Loucy (cell line): ENCODE measurements at regions not wholly inside any gene's neighbourhood (a gene's known extent, or its start where the extent isn't known, plus 50 kb on each side); places are given as distances from the start of the nearest gene placed in this dataset.

ENCODE experiments used
- H2AFZ ChIP-seq: fragments of 200-600 bp; sonication (generic); 2 replicates; pipeline ENCODE4 v1.6.0; 2016; ENCODE audit warnings: antibody characterized with exemption, mild to moderate bottlenecking, low read length, moderate library complexity
- H3F3A ChIP-seq: fragments of 200-600 bp; 2 replicates; pipeline ENCODE4 v1.6.0; 2016; ENCODE audit warnings: antibody characterized with exemption, low read depth, mild to moderate bottlenecking
- H3K27me3 ChIP-seq: fragments of 200-600 bp; sonication (generic); 2 replicates; pipeline ENCODE4 v1.6.1; 2014; ENCODE audit warnings: low read length, mild to moderate bottlenecking; ENCODE audit not compliant: insufficient read depth, poor library complexity, severe bottlenecking
- H3K36me3 ChIP-seq: fragments of 200-600 bp; sonication (generic); 2 replicates; pipeline ENCODE4 v1.6.1; 2016; ENCODE audit warnings: low read length; ENCODE audit not compliant: insufficient read depth
- H3K4me1 ChIP-seq: fragments of 200-600 bp; sonication (generic); 2 replicates; pipeline ENCODE4 v1.5.1; 2014; ENCODE audit warnings: low read length, mild to moderate bottlenecking; ENCODE audit not compliant: insufficient read depth, poor library complexity, severe bottlenecking
- H3K4me2 ChIP-seq: fragments of 200-600 bp; sonication (generic); 2 replicates; pipeline ENCODE4 v1.6.0; 2014; ENCODE audit warnings: antibody characterized with exemption, low read length, low read depth, mild to moderate bottlenecking; ENCODE audit not compliant: poor library complexity, severe bottlenecking
- H3K4me3 ChIP-seq: fragments of 200-600 bp; sonication (generic); 2 replicates; pipeline ENCODE4 v1.5.1; 2014; ENCODE audit warnings: low read length, mild to moderate bottlenecking, mixed read lengths; ENCODE audit not compliant: poor library complexity, severe bottlenecking
- H3K79me2 ChIP-seq: fragments of 200-600 bp; sonication (generic); 2 replicates; pipeline ENCODE4 v1.6.1; 2014; ENCODE audit warnings: low read length; ENCODE audit not compliant: insufficient read depth
- H3K9ac ChIP-seq: fragments of 200-600 bp; sonication (generic); 2 replicates; pipeline ENCODE4 v1.6.0; 2014; ENCODE audit warnings: mild to moderate bottlenecking, low read depth, low read length, moderate library complexity; ENCODE audit not compliant: poor library complexity, severe bottlenecking
- H3K9me2 ChIP-seq: fragments of 200-600 bp; sonication (generic); replicated peaks from 2 replicates; pipeline ENCODE4 v1.6.1; 2016; ENCODE audit warnings: low read depth, low read length, mixed read lengths
- H3K9me3 ChIP-seq: fragments of 200-600 bp; sonication (generic); 2 replicates; pipeline ENCODE4 v1.6.1; 2014; ENCODE audit warnings: mild to moderate bottlenecking, antibody characterized with exemption, low read length, low read depth; ENCODE audit not compliant: insufficient read depth
- H4K20me1 ChIP-seq: fragments of 200-600 bp; sonication (generic); 2 replicates; pipeline ENCODE4 v1.6.0; 2014; ENCODE audit warnings: antibody characterized with exemption, low read length, mild to moderate bottlenecking; ENCODE audit not compliant: insufficient read depth, poor library complexity, severe bottlenecking
- EZH2phosphoT487 ChIP-seq: fragments of 200-600 bp; IDR thresholded peaks from 2 replicates; pipeline ENCODE4 v1.6.1; 2018; ENCODE audit warnings: antibody characterized with exemption, mild to moderate bottlenecking, moderate library complexity, borderline replicate concordance
- TF ChIP-seq, protein P1 (sequence below): fragments of 200-600 bp; sonication (generic); conservative IDR thresholded peaks from 2 replicates; pipeline ENCODE4 v1.5.1; 2014; ENCODE audit warnings: mild to moderate bottlenecking, antibody characterized with exemption, low read length

GRCh38 chr15:53367740-53368139 is 391.7 kb downstream of the WDR72 start:
- Histone ChIP-seq H3K9ac (no peak overlapping the region), H3K9me2 (no peaks in the 10 kb centered on the region), H3K27me3 (no peaks in the 10 kb centered on the region), H3K9me3 (no peaks in the 10 kb centered on the region), H3F3A (no peaks in the 10 kb centered on the region), H4K20me1 (no peaks in the 10 kb centered on the region), H3K36me3 (no peaks in the 10 kb centered on the region), H2AFZ (no peak overlapping the region), H3K4me3 (no peak overlapping the region), H3K79me2 (no peaks in the 10 kb centered on the region), H3K4me2 (no peak overlapping the region), H3K4me1 (no peaks in the 10 kb centered on the region)
- TF ChIP-seq EZH2phosphoT487 = no peak
- TF ChIP-seq, protein P1, sequence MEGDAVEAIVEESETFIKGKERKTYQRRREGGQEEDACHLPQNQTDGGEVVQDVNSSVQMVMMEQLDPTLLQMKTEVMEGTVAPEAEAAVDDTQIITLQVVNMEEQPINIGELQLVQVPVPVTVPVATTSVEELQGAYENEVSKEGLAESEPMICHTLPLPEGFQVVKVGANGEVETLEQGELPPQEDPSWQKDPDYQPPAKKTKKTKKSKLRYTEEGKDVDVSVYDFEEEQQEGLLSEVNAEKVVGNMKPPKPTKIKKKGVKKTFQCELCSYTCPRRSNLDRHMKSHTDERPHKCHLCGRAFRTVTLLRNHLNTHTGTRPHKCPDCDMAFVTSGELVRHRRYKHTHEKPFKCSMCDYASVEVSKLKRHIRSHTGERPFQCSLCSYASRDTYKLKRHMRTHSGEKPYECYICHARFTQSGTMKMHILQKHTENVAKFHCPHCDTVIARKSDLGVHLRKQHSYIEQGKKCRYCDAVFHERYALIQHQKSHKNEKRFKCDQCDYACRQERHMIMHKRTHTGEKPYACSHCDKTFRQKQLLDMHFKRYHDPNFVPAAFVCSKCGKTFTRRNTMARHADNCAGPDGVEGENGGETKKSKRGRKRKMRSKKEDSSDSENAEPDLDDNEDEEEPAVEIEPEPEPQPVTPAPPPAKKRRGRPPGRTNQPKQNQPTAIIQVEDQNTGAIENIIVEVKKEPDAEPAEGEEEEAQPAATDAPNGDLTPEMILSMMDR = no peak

DNA sequence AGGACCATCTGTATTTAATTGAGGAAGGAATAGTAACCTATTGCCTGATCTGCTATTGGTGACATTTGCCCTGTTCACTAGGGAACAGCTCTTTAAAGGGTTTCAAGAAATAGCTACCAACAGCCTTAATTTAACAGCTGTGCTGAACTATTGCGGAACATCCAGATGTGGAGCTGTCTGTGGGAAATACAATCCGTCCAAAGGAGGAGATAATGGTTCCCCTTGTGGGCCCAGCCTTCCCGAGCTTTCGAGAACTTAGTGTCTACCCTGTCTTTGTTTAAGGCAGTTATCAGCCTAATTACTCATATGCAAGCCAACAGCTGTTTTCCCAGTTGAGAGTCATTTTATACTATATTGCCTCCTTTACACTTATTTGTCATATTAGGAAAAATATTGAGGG is 398.6 kb downstream of the WDR72 start:
- H3K4me3 ChIP-seq = no peak overlapping the region
- H3K4me2 ChIP-seq = no peak overlapping the region
- no peaks in the 10 kb centered on the region for H4K20me1 ChIP-seq
- H3K79me2 ChIP-seq = no peaks in the 10 kb centered on the region
- no peaks in the 10 kb centered on the region for H3K9me2 ChIP-seq
- no peak overlapping the region for H2AFZ ChIP-seq
- H3F3A ChIP-seq = no peaks in the 10 kb centered on the region
- no peak for TF ChIP-seq EZH2phosphoT487
- TF ChIP-seq, protein P1 = no peak
- no peaks in the 10 kb centered on the region for H3K27me3 ChIP-seq
- H3K9ac ChIP-seq = no peak overlapping the region
- no peaks in the 10 kb centered on the region for H3K9me3 ChIP-seq
- H3K36me3 ChIP-seq = no peaks in the 10 kb centered on the region
- H3K4me1 ChIP-seq = no peaks in the 10 kb centered on the region

GRCh38 chr15:53359038-53359437 is 400.4 kb downstream of the WDR72 start:
- H3K4me2 ChIP-seq = no peak overlapping the region
- H3K9ac ChIP-seq = no peak overlapping the region
- no peaks in the 10 kb centered on the region for H3K36me3 ChIP-seq
- TF ChIP-seq, protein P1 = no peak
- no peak for TF ChIP-seq EZH2phosphoT487
- H4K20me1 ChIP-seq = no peaks in the 10 kb centered on the region
- no peaks in the 10 kb centered on the region for H3K27me3 ChIP-seq
- no peaks in the 10 kb centered on the region for H3F3A ChIP-seq
- H2AFZ ChIP-seq = no peak overlapping the region
- no peaks in the 10 kb centered on the region for H3K79me2 ChIP-seq
- H3K9me3 ChIP-seq = no peaks in the 10 kb centered on the region
- no peak overlapping the region for H3K4me3 ChIP-seq
- H3K9me2 ChIP-seq = no peaks in the 10 kb centered on the region
- H3K4me1 ChIP-seq = no peaks in the 10 kb centered on the region
